Kidney glomerular epithelial cell (primary cell): ENCODE measurements at regions not wholly inside any gene's neighbourhood (a gene's known extent, or its start where the extent isn't known, plus 50 kb on each side); places are given as distances from the start of the nearest gene placed in this dataset.

Experiments used
- DNase-seq: peaks from one replicate; lab custom pipeline; 2025; lab: John Stamatoyannopoulos, UW

DNA sequence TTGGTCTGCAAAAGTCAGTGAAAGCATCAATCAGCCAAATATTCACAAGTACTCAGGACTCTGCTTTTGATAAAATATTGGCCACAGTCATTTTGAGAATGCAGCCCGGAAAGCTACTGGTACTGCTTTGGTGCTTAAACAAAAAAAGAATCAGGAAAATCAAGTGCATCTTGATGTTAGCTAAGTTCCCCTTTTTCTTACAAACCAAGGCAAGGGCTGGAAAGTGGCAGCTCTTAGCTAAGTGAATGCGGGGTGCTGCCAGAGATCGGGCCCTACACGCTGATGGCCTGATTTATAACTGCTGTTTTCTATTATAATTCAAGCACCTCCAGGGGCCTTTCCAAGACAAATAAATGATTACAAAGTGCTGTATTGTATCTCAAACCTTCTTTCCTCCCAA is 136.8 kb upstream of the MGMT start:
- no peak for DNase-seq

DNA sequence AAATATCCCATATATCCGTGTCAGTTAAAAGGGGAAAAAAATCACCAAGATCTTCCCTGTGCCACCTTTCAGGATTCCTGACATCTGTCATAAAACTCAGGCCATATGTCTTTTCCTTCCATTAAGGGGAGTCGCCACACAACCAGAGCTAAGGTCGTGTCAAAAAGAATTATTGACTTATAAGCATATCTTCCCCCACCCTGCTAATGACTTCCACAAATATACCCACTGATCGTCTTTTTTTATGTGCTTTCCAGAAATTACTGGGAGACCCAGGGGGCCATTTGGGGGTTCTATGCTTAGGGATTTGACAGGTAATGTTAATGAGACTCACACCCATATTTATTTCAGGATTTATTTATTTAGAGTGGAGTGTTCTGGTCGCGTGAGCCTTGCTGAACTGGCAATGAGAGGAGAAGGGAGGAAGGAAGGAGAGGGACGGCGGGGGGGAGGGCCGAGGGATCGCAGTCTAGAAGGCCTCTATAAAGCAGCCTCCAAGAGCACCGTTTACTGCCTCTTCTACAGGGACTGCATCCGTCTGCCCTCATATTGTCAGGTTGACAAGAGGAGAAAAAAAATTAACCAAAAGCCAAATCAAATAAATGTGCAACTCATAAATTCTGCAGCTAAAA is 135.7 kb upstream of the MGMT start:
- no peak for DNase-seq

DNA sequence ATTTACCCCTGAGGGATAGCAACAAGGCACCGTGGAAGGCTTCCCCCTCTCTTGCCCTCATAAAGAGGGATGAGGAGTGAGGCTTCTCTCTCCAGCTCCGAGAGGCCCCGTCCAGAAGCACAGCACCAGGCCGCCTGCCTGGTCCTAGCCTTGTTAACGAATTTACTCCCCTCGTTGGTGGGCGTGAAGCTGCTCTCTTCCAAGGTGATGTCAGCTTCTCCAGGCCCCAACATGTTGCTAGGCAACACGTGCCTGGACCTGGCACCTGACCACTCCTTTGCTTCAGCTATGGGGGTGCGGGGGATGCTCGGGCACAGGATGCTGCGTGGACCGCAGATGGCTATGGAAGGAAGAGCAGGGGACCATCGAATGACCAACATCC is 135.2 kb upstream of the MGMT start:
- no peak for DNase-seq

DNA sequence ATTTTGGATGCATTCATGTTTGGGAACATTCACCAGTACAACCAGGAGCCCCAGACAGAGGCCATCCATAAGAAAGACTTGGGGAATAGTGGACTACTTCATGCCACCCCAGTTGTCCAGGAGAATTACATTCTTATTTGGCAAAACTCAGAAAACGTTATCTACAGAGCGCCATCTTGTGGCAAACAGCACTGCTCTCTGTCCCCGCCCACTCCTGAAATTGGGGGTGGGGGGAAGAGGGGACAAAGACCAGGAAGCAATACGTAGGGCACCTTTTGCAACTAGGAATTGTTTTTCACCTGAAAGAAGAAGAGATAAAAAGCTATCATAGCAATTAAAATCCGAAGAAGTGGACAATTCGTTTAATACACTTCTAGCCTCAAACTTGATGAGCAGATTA is 134.6 kb upstream of the MGMT start:
- DNase-seq: no peak

DNA sequence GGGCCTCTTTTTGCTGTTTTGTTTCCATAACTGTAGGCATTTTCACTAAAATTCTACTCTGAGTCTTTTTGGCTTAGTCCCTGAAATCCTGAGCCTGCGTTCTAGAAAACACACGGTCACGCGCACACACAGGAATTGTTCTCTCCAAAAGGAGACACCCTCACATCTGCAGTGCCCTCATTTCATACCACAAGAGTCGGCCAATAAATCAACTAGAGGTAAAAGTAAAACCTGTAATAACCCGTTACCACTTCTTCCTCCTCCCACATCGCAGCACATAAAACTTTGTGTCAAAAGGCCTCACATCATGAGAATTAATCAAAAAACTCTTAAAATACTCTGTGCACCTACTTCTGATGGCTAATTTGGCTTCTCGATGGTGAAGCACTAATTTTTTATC is 133.3 kb upstream of the MGMT start:
- no peak for DNase-seq

DNA sequence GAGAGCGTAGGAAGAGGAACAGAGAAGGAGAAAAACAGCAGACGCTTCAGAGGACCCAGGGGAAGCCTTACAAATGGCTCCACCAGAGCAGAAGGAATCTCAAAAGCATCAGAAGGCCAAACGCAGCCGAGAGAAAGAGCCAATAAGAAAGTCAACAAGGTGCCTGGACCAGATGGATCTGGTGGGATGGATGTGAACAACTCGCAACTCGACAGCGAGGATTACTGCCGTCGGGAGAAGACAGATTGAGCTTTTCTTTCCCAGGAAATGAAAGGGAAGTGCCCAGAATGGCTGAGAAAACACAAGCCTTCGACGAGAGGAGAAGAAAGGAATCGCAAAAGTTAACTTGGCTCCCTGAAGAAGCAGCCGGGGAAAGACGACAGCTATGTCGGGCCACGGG is 132.8 kb upstream of the MGMT start:
- DNase-seq: no peak

DNA sequence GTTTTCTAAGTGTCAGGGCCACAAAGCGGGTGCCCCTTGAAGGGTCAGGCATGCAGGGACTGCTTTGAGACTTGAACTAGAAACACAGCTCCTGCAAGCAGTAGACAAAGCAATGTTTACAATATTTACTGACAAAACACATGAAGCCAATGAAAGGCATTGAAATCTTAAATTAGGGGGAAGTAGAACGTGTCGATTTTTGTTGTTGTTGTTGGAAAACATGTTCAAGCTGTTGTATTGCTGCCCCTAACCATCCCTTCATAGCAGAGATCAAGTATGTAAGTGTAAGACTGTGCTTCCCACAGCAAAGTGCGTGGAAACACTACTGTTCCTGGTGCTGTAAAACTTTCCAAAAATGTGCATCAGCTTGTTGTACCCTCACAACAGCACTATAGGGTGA is 131.6 kb upstream of the MGMT start:
- no peak for DNase-seq

DNA sequence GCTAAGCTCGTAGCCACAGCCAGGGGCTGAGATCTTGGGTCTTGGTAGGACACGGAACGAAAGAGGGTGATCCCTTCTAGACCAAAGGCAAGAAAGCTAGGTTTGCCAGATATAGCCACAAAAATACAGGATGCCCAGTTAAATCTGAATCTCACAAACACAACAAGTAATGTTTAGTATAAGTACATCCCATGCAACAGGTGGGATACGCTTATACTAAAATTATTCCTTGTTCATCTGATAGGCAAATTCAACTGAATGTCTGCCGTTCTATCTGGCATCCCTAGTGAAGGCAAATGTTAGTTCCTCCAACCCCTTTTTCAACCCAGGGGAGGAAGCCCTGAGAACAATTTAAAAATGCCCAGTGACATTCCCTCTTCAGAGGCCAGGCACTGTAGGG is 131.1 kb upstream of the MGMT start:
- no peak for DNase-seq

DNA sequence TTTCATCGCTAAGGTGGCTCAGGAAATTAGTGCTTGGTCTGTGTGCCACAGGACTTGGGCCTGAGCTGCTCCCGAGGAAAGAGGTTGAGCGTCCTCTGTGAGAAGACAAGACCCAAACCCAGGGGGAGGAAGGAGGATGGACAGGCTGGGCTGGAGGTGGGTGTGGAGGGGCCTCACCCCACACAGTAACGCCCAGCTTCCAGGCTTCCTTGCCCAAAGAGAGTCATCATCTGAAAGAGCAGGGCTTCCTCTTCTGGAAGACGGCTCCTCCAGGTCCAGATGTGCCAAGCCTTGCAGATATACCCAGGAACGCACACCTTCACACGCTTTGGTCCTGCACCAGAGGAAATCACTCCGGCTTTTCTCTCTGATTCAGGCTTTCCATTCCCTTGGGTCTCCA is 127.8 kb upstream of the MGMT start:
- no peak for DNase-seq

DNA sequence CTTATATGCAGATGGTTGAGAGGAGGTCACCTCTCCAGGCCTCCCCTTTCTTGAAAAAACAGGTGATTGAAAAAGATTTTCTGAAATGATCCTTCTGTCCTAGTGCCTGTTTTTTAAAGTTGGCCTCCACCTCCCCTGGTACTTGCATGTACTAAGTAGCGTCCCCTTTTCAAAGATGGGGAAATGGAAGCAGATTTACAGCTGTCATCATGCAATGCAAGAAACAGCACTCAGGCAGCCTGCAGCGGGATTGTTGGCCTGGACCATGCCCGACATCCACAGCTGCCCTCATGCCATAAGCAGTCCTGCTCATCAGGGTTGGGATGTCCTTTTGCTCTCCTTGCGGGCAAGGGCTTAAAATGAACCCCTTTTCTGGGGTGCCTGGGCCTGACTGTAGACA is 127.2 kb upstream of the MGMT start:
- DNase-seq: no peak

DNA sequence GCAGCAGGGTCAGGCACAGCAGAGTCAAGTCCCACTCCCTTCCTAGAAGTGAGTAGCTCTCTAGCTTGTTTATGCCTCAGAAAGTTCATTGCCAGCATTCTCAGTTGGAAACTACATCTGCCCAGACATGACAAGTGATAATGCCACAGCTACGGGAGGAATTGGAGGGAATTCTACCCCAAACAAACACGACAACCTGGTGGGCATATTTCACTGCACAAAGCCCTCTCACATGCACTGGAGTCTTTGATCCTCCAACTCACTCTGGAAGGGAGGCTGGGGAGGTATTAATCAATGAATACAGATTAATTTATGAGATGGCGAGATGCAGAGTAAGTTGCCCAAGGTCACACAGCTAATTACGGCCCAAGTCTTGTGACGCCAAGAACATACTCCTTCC is 126.0 kb upstream of the MGMT start:
- DNase-seq: no peak

DNA sequence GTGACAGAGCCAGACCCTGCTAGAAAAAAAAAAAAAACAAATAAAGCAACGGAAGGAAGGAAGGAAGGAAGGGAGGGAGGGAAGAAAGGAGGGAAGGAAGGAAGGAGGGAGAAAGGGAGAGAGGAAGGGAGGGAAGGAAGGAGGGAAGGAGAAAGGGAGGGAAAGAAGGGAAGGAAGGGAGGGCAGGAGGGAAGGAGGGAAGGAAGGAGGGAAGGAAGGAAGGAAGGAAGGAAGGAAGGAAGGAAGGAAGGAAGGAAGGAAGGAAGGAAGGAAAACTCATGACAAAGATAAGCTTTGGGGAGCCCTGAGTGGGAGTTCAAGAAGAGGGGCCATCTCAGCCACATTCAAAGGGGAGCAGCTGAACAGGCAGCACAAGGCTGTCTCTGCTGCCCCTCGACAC is 124.7 kb upstream of the MGMT start:
- DNase-seq: no peak

DNA sequence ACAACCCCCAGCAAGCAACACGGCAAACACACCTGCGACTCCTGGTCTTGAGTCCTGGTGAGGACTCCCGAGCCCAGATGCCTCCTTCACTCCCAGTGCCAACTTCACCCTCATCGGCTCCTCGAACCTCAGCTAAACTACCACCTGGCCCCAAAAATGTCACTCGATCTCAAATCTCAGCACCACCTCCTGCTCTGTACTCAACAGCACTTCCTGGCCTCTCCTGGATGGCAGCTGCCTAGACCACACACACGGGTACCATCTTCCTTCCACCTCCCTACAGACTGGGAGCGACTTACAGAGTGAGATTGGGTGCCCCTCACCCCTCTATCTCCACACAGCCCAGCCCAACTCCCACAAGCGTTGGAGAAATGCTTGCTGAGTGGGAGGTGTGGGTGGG is 123.9 kb upstream of the MGMT start:
- no peak for DNase-seq

DNA sequence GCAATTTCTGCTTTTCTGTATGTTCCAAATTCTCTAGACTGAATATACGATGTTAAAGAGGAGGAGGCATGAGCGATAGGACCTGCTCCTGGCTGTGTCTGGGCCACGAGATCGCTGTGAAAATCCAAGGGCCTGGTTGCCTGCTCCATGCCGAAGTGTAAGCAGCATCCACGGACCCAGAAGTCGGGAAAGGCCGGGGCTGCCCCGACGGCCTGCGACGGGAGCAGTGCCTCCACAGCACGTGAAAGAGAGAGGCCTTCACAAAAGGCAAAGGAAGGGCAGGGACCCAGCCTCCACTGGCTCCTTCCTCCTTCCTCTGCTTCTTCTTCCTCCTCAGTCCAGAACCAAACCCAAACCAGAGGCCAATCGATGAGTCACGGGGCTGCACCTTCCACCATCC is 122.9 kb upstream of the MGMT start:
- DNase-seq: no peak

DNA sequence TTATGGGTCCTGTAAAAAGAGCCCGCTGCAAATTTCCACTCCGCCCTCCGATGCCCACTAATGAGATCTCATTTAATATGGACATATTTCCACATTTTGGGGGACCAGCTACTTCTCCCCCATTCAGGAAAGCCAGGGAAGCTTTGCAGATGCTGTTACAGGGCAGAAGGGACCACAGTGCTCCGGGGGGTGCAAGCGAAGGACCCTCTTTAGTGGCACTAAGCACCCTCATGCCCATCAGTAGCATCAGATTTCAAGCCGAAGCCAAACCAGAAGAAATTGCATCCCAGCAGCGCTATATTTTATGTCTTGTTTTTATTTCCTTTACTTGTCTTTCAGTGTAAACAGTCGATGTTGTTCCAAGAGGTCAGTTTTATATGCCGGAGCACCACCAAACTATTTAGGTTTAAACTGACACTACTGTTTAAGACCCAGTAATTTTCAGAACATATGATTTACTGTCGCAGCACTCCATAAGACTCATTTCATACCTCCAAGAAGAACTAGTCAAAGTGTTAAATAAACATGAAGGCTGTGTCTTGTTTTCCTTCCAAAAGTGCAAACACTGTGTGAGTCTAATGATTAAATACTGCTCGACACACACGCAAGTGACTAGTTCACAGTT is 122.2 kb upstream of the MGMT start:
- no peak for DNase-seq

DNA sequence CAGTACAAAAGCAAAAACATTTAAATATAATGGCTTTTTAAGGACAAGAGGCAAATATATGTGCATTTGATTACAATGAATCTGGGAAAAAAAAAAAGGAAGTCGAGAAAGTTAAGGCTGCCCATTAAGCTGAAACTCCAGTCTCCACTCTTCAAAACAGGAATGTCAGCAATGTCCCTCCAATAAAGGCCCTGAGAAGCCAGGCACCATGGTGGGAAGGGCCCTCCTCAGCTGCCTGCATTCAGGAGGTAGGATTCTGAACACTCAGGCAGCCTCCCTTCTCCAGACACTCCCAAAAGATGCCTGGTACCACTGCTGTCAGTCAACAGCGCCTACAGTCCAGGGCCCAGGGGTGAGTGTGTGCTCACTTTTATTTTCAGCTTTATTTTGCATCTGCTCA is 121.3 kb upstream of the MGMT start:
- no peak for DNase-seq

DNA sequence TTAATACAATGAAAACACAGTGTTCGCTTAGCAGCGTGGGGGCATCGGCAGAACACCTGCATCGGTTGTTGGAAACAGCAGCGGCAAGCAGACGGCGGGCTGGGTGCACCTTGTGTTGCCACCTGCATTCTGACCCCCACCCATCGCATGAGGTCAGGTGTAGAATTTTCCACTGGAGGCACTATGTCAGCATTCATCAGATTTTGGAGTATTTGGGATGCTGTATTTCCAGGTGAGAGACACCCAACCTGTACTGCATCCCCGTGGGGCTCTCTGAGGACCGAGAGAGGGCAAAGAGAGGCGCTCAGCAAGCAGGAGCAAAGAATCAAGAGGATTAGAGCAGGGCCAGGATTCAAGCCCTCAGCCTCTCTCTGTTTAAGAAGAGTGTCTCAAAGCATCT is 116.4 kb upstream of the MGMT start:
- DNase-seq: no peak

DNA sequence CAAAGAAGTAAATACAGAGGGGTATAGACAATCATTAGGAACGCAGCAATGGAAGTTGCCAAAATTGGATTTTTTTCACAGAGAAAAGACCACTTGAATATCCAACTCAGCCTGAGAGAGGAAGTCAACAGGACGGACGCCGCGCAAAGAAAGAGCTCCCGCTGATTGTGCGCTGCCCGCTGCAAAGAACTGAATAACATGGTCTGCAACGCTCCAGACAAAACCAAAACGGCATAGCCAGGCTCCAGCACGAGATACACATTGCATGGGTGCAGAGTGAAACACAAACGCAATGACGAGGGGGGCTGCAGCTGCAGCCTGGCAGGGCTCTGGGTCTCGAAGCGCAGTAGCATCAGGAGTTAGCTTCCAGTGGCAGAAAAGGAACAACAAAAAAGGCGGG is 113.9 kb upstream of the MGMT start:
- no peak for DNase-seq

DNA sequence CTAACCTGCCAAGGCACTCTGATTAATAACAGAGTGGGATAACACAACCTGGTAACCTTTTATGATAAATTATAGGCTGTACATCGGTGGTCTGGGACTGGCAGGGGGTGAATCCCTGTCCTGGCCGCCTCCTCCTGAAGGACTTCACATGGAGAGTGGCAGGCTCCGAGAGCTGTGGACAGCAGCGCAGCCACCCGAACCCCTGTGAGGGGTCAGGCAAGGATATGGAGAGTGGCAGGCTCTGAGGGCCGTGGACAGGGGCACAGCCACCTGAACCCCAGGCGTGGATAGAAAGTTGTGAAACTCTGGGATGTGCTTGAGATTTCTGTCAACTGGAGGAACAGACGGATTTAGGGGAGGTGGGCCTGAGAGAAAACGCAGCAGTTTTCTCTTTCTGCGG is 107.0 kb upstream of the MGMT start:
- DNase-seq: no peak

DNA sequence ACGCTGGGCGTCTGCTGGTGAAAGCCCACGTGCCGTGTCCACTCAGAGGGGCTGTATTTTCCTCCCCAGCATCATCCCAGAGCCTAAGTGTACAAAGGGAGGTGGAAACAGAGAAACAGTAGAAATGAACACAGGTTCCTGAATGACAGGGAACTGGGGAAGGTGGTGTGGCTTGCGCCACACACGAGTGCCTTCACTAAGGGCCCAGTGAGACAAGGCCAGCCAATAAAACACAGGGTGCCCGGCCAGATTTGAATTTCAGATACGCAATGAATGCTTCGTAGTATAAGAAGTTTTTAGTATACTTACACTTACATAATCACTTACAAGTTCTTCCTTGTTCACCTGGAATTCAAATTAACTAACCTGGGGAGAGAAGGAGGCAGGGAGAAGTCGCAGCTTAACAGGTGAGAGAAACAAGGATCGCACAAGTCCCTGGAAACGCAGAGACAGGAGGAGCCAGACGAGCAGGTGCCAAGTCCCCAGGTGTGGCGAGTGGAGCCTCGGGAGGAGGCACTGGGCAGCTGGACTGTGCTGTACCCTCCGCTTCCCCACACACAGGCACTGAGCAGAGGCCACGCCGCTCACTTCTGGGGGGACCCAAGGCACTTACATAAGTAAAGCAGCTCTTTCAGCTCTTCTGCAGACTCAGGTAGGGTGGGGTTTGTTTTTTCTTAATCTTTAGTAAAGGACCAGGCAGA is 105.2 kb upstream of the MGMT start:
- no peak for DNase-seq

DNA sequence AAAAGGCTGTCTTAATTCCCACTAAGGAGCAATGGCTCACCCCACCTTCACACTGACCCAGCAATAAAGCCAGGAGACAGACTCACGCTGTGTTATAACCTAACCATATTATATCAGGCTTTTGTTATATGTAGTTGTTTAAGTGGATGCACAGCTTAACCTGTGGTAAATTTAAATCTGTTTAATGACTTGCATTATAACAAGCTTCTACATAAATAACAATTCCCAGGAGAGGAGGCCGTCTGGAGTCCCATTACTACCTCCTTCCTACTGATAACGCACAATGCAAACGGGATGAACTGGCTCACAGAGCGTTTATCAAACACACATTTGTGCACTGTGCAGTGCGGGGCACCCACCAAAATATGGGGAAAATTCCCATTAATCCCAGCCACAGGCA is 102.1 kb upstream of the MGMT start:
- no peak for DNase-seq

DNA sequence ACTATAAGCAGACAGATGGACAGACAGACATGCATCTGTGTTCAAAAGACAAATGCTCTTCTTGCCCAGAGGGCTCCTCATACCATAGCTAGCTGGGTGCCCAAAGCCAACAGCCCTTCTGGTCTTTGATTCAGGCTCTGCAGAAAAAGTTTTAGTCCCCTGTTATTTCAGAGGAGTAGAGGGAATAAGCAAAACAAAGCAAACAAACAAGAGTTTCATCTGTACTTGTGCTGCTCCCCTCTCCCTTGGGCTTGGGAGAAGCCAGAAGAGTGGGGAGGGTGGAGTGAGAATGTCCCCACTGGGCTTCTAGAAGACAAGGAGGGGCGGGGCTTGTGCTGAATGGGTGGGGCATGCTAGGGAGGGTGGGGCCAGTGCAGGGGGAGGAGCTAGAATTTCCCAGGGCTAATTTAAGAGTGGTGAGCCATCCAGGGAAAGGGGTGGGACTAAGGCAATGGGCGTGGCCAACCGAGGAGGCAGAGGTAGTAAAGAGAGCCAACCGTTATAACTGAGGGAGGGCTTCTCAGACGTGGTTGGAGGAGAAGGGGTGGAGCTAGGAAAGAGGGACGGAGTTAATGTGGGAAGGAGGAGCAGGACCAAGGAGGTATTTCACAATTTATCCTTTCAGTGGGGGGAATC is 101.2 kb upstream of the MGMT start:
- DNase-seq: no peak

DNA sequence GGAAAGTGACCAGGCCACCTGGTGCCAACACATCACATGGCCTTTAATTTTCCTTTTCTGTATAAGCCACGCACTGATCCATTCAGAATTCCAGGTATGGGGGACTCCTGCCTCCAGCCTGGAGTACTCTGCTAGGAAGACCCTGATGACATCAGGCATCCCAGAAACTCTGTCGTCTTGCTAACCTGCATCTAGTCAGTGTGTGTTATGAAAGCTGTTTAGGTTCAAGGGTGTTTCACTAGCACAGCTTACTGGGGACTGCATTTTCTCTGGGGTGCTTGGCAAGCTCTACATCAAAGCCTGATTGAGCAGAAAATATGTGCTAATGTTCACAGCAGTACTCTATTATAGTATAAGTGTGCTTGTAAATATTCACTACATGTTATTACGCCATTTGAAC is 100.6 kb upstream of the MGMT start:
- no peak for DNase-seq
